ENCODE measurements at regions not wholly inside any gene's neighbourhood (a gene's known extent, or its start where the extent isn't known, plus 50 kb on each side); places are given as distances from the start of the nearest gene placed in this dataset.

- TF ChIP-seq CTCF (IDR thresholded peaks at IDR 0.05) (no peak), POLR2A (IDR thresholded peaks at IDR 0.05) (no peak)
These were observed 659.8 kb downstream of the IRX1 start for GRCh38 chr5:4255441-4255840.

Measured in ovary (tissue), 3 donors.